ENCODE measurements at regions not wholly inside any gene's neighbourhood (a gene's known extent, or its start where the extent isn't known, plus 50 kb on each side); places are given as distances from the start of the nearest gene placed in this dataset.

GRCh38 chr12:114982760-114983159 is 298.8 kb upstream of the TBX3 start:
- no peak for TF ChIP-seq PKNOX1 (IDR thresholded peaks at IDR 0.05)
- no peak for TF ChIP-seq ZNF384 (IDR thresholded peaks at IDR 0.05)
- no peak for TF ChIP-seq L3MBTL2 (conservative IDR thresholded peaks at IDR 0.05)
- no peak for TF ChIP-seq ARNT (IDR thresholded peaks at IDR 0.05)
- no peak for TF ChIP-seq SP1 (IDR thresholded peaks at IDR 0.05)
- no peak for TF ChIP-seq BHLHE40 (IDR thresholded peaks at IDR 0.05; ENCODE audit: borderline replicate concordance)
- no peak for TF ChIP-seq ELF4 (IDR thresholded peaks at IDR 0.05)
- no peak for TF ChIP-seq HDGF (IDR thresholded peaks at IDR 0.05; ENCODE audit: borderline replicate concordance)
- TF ChIP-seq NFRKB (IDR thresholded peaks at IDR 0.05): no peak
- no peak for TF ChIP-seq SUZ12 (IDR thresholded peaks at IDR 0.05)
- TF ChIP-seq LEF1 (IDR thresholded peaks at IDR 0.05; ENCODE audit: borderline replicate concordance): no peak
- no peak for TF ChIP-seq TARDBP (IDR thresholded peaks at IDR 0.05)
- no peak for TF ChIP-seq FOXA1 (IDR thresholded peaks at IDR 0.05)
- no peak for TF ChIP-seq FOXM1 (IDR thresholded peaks at IDR 0.05; ENCODE audit: borderline replicate concordance)
